ENCODE measurements at regions not wholly inside any gene's neighbourhood (a gene's known extent, or its start where the extent isn't known, plus 50 kb on each side); places are given as distances from the start of the nearest gene placed in this dataset.

DNA sequence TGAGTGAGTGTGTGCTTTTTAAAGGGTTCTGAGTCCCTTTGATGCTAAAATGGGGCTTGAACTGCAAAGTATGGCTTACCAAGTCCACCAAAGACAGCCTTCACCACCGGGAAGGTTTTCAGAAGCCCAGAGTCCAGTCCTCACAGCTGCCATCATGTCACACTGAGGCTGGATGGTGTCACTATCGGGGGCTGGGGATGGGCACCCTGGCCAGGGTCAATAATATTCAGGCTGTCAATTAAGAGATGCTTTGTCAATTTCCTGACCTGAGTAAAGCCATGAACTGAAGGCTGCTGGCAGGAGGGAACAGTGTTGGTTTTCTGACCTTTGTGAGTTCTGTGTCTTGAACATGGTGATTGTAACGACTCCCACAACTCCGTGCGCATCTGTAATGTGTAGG lies 373.0 kb upstream of the B3GAT1 start:
- no peak for ATAC-seq
- TF ChIP-seq, protein P1, sequence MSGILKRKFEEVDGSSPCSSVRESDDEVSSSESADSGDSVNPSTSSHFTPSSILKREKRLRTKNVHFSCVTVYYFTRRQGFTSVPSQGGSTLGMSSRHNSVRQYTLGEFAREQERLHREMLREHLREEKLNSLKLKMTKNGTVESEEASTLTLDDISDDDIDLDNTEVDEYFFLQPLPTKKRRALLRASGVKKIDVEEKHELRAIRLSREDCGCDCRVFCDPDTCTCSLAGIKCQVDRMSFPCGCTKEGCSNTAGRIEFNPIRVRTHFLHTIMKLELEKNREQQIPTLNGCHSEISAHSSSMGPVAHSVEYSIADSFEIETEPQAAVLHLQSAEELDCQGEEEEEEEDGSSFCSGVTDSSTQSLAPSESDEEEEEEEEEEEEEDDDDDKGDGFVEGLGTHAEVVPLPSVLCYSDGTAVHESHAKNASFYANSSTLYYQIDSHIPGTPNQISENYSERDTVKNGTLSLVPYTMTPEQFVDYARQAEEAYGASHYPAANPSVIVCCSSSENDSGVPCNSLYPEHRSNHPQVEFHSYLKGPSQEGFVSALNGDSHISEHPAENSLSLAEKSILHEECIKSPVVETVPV (CRISPR knock-in tag; IDR thresholded peaks at IDR 0.05): no peak
- TF ChIP-seq BACH2 (CRISPR knock-in tag; IDR thresholded peaks at IDR 0.05; ENCODE audit: borderline replicate concordance) (no peak), TSHZ2 (CRISPR knock-in tag; IDR thresholded peaks at IDR 0.05) (no peak), SNAI2 (CRISPR knock-in tag; IDR thresholded peaks at IDR 0.05) (no peak), ZFP3 (CRISPR knock-in tag; IDR thresholded peaks at IDR 0.05) (no peak), ZNF8 (CRISPR knock-in tag; IDR thresholded peaks at IDR 0.05) (no peak), ZC3H10 (CRISPR knock-in tag; IDR thresholded peaks at IDR 0.05) (no peak), GLIS3 (CRISPR knock-in tag; IDR thresholded peaks at IDR 0.05) (no peak)
- TF ChIP-seq, protein P2, sequence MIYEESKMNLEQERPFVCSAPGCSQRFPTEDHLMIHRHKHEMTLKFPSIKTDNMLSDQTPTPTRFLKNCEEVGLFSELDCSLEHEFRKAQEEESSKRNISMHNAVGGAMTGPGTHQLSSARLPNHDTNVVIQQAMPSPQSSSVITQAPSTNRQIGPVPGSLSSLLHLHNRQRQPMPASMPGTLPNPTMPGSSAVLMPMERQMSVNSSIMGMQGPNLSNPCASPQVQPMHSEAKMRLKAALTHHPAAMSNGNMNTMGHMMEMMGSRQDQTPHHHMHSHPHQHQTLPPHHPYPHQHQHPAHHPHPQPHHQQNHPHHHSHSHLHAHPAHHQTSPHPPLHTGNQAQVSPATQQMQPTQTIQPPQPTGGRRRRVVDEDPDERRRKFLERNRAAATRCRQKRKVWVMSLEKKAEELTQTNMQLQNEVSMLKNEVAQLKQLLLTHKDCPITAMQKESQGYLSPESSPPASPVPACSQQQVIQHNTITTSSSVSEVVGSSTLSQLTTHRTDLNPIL (CRISPR knock-in tag; IDR thresholded peaks at IDR 0.05; ENCODE audit: low read depth): no peak

GRCh38 chr11:134784568-134784967 lies 372.5 kb upstream of the B3GAT1 start:
- ATAC-seq: no peak
- TF ChIP-seq BACH2 (CRISPR knock-in tag; IDR thresholded peaks at IDR 0.05; ENCODE audit: borderline replicate concordance) (no peak), ZNF8 (CRISPR knock-in tag; IDR thresholded peaks at IDR 0.05) (no peak), OSR1 (CRISPR knock-in tag; IDR thresholded peaks at IDR 0.05) (no peak), TCF4 (CRISPR knock-in tag; IDR thresholded peaks at IDR 0.05; ENCODE audit: borderline replicate concordance) (no peak), SNAI2 (CRISPR knock-in tag; IDR thresholded peaks at IDR 0.05) (no peak), GLIS3 (CRISPR knock-in tag; IDR thresholded peaks at IDR 0.05) (no peak), POU6F1 (CRISPR knock-in tag; IDR thresholded peaks at IDR 0.05; ENCODE audit: borderline replicate concordance, low read depth) (no peak), ARNTL (CRISPR knock-in tag; IDR thresholded peaks at IDR 0.05; ENCODE audit: borderline replicate concordance, low read depth) (no peak), TOX (CRISPR knock-in tag; IDR thresholded peaks at IDR 0.05; ENCODE audit: borderline replicate concordance) (no peak), ZNF565 (CRISPR knock-in tag; conservative IDR thresholded peaks at IDR 0.05; ENCODE audit: low read depth) (no peak), PATZ1 (CRISPR knock-in tag; IDR thresholded peaks at IDR 0.05; ENCODE audit: borderline replicate concordance) (no peak), ESRRG (CRISPR knock-in tag; IDR thresholded peaks at IDR 0.05) (no peak), ZFP3 (CRISPR knock-in tag; IDR thresholded peaks at IDR 0.05) (no peak), ZFP30 (CRISPR knock-in tag; IDR thresholded peaks at IDR 0.05) (no peak), PPARA (CRISPR knock-in tag; IDR thresholded peaks at IDR 0.05; ENCODE audit: borderline replicate concordance) (no peak), TSHZ2 (CRISPR knock-in tag; IDR thresholded peaks at IDR 0.05) (no peak), ZC3H10 (CRISPR knock-in tag; IDR thresholded peaks at IDR 0.05) (no peak), ZNF70 (CRISPR knock-in tag; IDR thresholded peaks at IDR 0.05) (no peak)
- TF ChIP-seq, protein P2 (CRISPR knock-in tag; IDR thresholded peaks at IDR 0.05; ENCODE audit: low read depth): no peak
- TF ChIP-seq, protein P1 (CRISPR knock-in tag; IDR thresholded peaks at IDR 0.05): no peak
